GM23338 (cell line): ENCODE measurements at regions not wholly inside any gene's neighbourhood (a gene's known extent, or its start where the extent isn't known, plus 50 kb on each side); places are given as distances from the start of the nearest gene placed in this dataset.

ENCODE experiments used
- NANOG ChIP-seq: IDR thresholded peaks from 2 replicates; pipeline ENCODE4 v1.6.1; 2016; ENCODE audit warnings: antibody characterized with exemption, borderline replicate concordance
- TF ChIP-seq, protein P1 (sequence below): IDR thresholded peaks from one replicate; pipeline ENCODE4 v1.6.1; 2018; ENCODE audit warnings: antibody characterized with exemption; ENCODE audit not compliant: unreplicated experiment

GRCh38 chr1:219985169-219985568, 56.8 kb upstream of the SLC30A10 start (continued):
- TF ChIP-seq, protein P1, sequence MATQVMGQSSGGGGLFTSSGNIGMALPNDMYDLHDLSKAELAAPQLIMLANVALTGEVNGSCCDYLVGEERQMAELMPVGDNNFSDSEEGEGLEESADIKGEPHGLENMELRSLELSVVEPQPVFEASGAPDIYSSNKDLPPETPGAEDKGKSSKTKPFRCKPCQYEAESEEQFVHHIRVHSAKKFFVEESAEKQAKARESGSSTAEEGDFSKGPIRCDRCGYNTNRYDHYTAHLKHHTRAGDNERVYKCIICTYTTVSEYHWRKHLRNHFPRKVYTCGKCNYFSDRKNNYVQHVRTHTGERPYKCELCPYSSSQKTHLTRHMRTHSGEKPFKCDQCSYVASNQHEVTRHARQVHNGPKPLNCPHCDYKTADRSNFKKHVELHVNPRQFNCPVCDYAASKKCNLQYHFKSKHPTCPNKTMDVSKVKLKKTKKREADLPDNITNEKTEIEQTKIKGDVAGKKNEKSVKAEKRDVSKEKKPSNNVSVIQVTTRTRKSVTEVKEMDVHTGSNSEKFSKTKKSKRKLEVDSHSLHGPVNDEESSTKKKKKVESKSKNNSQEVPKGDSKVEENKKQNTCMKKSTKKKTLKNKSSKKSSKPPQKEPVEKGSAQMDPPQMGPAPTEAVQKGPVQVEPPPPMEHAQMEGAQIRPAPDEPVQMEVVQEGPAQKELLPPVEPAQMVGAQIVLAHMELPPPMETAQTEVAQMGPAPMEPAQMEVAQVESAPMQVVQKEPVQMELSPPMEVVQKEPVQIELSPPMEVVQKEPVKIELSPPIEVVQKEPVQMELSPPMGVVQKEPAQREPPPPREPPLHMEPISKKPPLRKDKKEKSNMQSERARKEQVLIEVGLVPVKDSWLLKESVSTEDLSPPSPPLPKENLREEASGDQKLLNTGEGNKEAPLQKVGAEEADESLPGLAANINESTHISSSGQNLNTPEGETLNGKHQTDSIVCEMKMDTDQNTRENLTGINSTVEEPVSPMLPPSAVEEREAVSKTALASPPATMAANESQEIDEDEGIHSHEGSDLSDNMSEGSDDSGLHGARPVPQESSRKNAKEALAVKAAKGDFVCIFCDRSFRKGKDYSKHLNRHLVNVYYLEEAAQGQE = no peak
- no peak for TF ChIP-seq NANOG
